HCT116 (cell line): ENCODE measurements at regions not wholly inside any gene's neighbourhood (a gene's known extent, or its start where the extent isn't known, plus 50 kb on each side); places are given as distances from the start of the nearest gene placed in this dataset.
"Not testable (repeated sequence)": the region's sequence is repeated elsewhere in the genome, so short reads cannot be mapped to it uniquely, and the experiment has no call there.

Experiments used
- ATAC-seq: fragments of 200-7000 bp; cut with Tn5 transposase; 2 replicates; pipeline ENCODE4 v1.9.1; 2020; ENCODE audit warnings: mild to moderate bottlenecking, moderate library complexity
- BruUV-seq: library from RNA; stranded (reverse); fragments of 400-500 nt; replicated peaks from 2 replicates; lab custom pipeline; 2021; lab: Mats Ljungman, UMichigan
- CTCF ChIA-PET: fragments of 300-600 bp; sonication (Branson Sonifier 250); formaldehyde crosslinking; loops from one replicate; lab custom pipeline; 2021; ENCODE audit warnings: antibody characterized with exemption; lab: Charles Lee
- POLR2A ChIA-PET: fragments of 300-600, 350-600 bp; sonication (Branson Sonifier 250); formaldehyde crosslinking; loops from one replicate; lab custom pipeline; 2021; ENCODE audit warnings: antibody characterized with exemption; lab: Charles Lee
- RAD21 ChIA-PET, 2 experiments: fragments of 300-600 bp; sonication (Branson Sonifier 250); formaldehyde crosslinking; loops; one replicate each; lab custom pipeline; 2023; ENCODE audit warnings: low total read pairs in 2 of 2; ENCODE audit not compliant: uncharacterized antibody in 2 of 2, unreplicated experiment in 2 of 2, low non-redundant PET in 1 of 2; lab: Charles Lee
- DNase-seq: peaks from one replicate; pipeline ENCODE4 v3.0.0-alpha.2; 2010; ENCODE audit warnings: low read depth, low spot score
- H2AFZ ChIP-seq: fragments of 200-600 bp; shearing (Covaris generic), sonication (generic); 2 replicates; pipeline ENCODE4 v1.6.1; 2017; ENCODE audit warnings: low read depth, mixed run types, mixed read lengths, antibody characterized with exemption, low read length; ENCODE audit not compliant: poor library complexity, severe bottlenecking
- H3K27ac ChIP-seq: 2 replicates; pipeline ENCODE4 v1.5.1; 2012; ENCODE audit warnings: low read depth, low read length
- H3K27me3 ChIP-seq: fragments of 200-600 bp; sonication (generic); 2 replicates; pipeline ENCODE4 v1.6.1; 2016; ENCODE audit warnings: mixed run types, low read length, mixed read lengths; ENCODE audit not compliant: insufficient read depth
- H3K36me3 ChIP-seq, 2 experiments: fragments of 200-500 bp in 1 of 2; fragments of 200-600 bp in 1 of 2; sonication (Bioruptor generic) in 1 of 2; sonication (generic) in 1 of 2; 2 replicates each; pipeline versions ENCODE4 v1.5.1 to v1.6.1; 2014 to 2016; ENCODE audit warnings: low read length in 2 of 2, inconsistent platforms in 1 of 2, mixed read lengths in 1 of 2, mixed run types in 1 of 2; ENCODE audit not compliant: insufficient read depth in 2 of 2, control insufficient read depth in 1 of 2
- H3K4me1 ChIP-seq, 2 experiments: fragments of 200-600 bp in 1 of 2; sonication (generic) in 1 of 2; 2 replicates each; pipeline versions ENCODE4 v1.5.1 to v1.6.1; 2012 to 2017; ENCODE audit warnings: low read length in 2 of 2, inconsistent platforms in 1 of 2, mild to moderate bottlenecking in 1 of 2, mixed read lengths in 1 of 2, mixed run types in 1 of 2, moderate library complexity in 1 of 2; ENCODE audit not compliant: insufficient read depth in 2 of 2, control insufficient read depth in 1 of 2
- H3K4me2 ChIP-seq: fragments of 200-600 bp; sonication (generic); 2 replicates; pipeline ENCODE4 v1.6.1; 2017; ENCODE audit warnings: mixed run types, low read length, mixed read lengths
- H3K4me3 ChIP-seq, 2 experiments: fragments of 200-600 bp in 1 of 2; sonication (generic) in 1 of 2; replicated peaks in 1 of 2; 2 replicates each; pipeline ENCODE4 v1.5.1; 2011 to 2016; ENCODE audit warnings: low read length in 2 of 2, control low read depth in 1 of 2, low read depth in 1 of 2, mild to moderate bottlenecking in 1 of 2, mixed read lengths in 1 of 2, mixed run types in 1 of 2
- H3K79me2 ChIP-seq: fragments of 200-600 bp; sonication (generic); 2 replicates; pipeline ENCODE4 v1.6.1; 2017; ENCODE audit warnings: mild to moderate bottlenecking, mixed run types, low read length, moderate library complexity, mixed read lengths; ENCODE audit not compliant: insufficient read depth
- H3K9ac ChIP-seq: fragments of 200-600 bp; sonication (generic); 2 replicates; pipeline ENCODE4 v1.6.1; 2016; ENCODE audit warnings: low read length, mixed read lengths
- H3K9me2 ChIP-seq: fragments of 200-600 bp; sonication (generic), shearing (Covaris generic); 2 replicates; pipeline ENCODE4 v1.6.1; 2017; ENCODE audit warnings: mixed run types, mild to moderate bottlenecking, moderate library complexity; ENCODE audit not compliant: insufficient read depth
- H3K9me3 ChIP-seq, 2 experiments: fragments of 200-500 bp in 1 of 2; fragments of 200-600 bp in 1 of 2; sonication (Bioruptor generic) in 1 of 2; sonication (generic) in 1 of 2; 2 replicates each; pipeline ENCODE4 v1.6.1; 2014 to 2017; ENCODE audit warnings: low read length in 2 of 2, mixed read lengths in 2 of 2, inconsistent platforms in 1 of 2, low read depth in 1 of 2, mild to moderate bottlenecking in 1 of 2, mixed run types in 1 of 2, moderate library complexity in 1 of 2; ENCODE audit not compliant: control insufficient read depth in 1 of 2, insufficient read depth in 1 of 2
- H4K20me1 ChIP-seq: fragments of 200-600 bp; sonication (generic), shearing (Covaris generic); 2 replicates; pipeline ENCODE4 v1.6.1; 2017; ENCODE audit warnings: mixed run types, mild to moderate bottlenecking, moderate library complexity; ENCODE audit not compliant: insufficient read depth
- ELF1 ChIP-seq: IDR thresholded peaks from 2 replicates; pipeline ENCODE4 v1.6.1; 2012; ENCODE audit warnings: low read depth, borderline replicate concordance
- TCF7L2 ChIP-seq: IDR thresholded peaks from 2 replicates; pipeline ENCODE4 v1.7.0; 2011; ENCODE audit warnings: borderline replicate concordance, inconsistent platforms; ENCODE audit not compliant: insufficient read depth, insufficient read length; ENCODE audit errors: extremely low read depth
- intact Hi-C: fragments of 100-400 bp; cut with micrococcal nuclease; formaldehyde crosslinking; loops from 2 replicates; pipeline ENCODE4 v1.10.0; 2022
- TF ChIP-seq, protein P1 (sequence below): IDR thresholded peaks from 2 replicates; pipeline ENCODE4 v1.6.1; 2012

DNA sequence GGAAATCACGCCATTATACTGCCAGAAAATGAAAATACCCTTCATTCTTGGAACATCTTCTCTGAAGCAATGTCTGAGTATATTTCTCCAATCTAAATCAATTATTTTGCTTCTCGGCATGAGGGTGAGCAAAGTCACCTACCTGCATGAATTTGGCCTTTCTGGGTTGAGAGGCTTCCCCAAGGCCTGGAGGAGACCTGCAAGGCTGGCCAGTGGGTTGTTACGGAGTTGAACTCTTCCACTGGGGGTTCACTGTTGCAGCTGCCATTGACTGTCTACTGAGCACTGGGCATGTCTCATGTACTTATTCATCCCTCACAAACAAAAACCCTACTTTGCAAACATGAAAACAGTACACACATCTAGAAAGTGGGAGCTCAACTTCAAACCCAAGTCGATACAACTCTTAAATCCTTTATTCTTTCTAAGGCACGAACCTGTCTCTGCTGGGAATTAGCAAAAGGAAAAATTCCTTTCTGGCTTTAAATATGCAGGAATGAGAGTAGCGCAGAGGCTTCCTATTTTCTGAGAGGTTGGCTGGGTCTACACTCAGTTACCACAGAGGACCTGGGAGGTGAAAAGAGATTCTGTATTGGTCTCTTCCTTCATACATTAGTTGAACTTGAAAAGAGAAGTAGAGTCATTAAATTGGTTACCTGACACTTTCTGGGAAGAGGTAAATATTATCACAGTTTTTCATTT lies 87.6 kb upstream of the SGK1 start:
- no peak overlapping the region for H3K4me2 ChIP-seq
- ChIA-PET RAD21 (no interaction called here), CTCF (no interaction called here), POLR2A (no interaction called here)
- BruUV-seq = no TSS peak
- no peak overlapping the region for H3K27ac ChIP-seq
- H3K27me3 ChIP-seq = no peaks in the 10 kb centered on the region
- H3K4me3 ChIP-seq = no peak overlapping the region
- H3K4me1 ChIP-seq = peaks cover 0 to 11% of the 10 kb centered on the region in 2 experiments; a peak in 2 of 4 replicates
- H3K9me2 ChIP-seq = no peaks in the 10 kb centered on the region
- no peak for ATAC-seq
- intact Hi-C loops = no loop called here
- no peaks in the 10 kb centered on the region for H3K9me3 ChIP-seq
- no peak overlapping the region for H3K9ac ChIP-seq
- no peak overlapping the region for H2AFZ ChIP-seq
- H4K20me1 ChIP-seq = no peaks in the 10 kb centered on the region
- H3K36me3 ChIP-seq = no peaks in the 10 kb centered on the region
- TF ChIP-seq, protein P1, sequence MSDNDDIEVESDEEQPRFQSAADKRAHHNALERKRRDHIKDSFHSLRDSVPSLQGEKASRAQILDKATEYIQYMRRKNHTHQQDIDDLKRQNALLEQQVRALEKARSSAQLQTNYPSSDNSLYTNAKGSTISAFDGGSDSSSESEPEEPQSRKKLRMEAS = no peak
- TF ChIP-seq ELF1 (no peak), TCF7L2 (no peak)
- DNase-seq = no peak
- H3K79me2 ChIP-seq = no peaks in the 10 kb centered on the region

DNA sequence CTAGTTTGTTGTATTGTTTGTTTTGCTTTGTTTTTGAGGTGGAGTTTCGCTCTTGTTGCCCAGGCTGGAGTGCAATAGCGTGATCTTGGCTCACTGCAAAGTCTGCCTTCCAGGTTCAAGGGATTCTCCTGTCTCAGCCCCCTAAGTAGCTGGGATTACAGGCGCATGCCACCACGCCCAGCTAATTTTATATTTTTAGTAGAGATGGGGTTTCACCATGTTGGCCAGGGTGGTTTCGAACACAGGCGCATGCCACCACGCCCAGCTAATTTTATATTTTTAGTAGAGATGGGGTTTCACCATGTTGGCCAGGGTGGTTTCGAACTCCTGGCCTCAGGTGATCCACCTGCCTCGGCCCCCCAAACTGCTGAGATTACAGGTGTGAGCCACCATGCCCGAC lies 85.4 kb upstream of the SGK1 start:
- H3K9me3 ChIP-seq, H3K9ac ChIP-seq, POLR2A ChIA-PET, H3K4me3 ChIP-seq, H3K27ac ChIP-seq, H2AFZ ChIP-seq, BruUV-seq, intact Hi-C loops, CTCF ChIA-PET, DNase-seq, H3K4me2 ChIP-seq, ATAC-seq, RAD21 ChIA-PET, H3K79me2 ChIP-seq, H4K20me1 ChIP-seq, H3K9me2 ChIP-seq, H3K27me3 ChIP-seq, H3K36me3 ChIP-seq: not testable (repeated sequence)
- H3K4me1 ChIP-seq = peaks cover 0 to 11% of the 10 kb centered on the region in 2 experiments; a peak in 2 of 4 replicates
